ENCODE measurements at regions not wholly inside any gene's neighbourhood (a gene's known extent, or its start where the extent isn't known, plus 50 kb on each side); places are given as distances from the start of the nearest gene placed in this dataset.
"Not testable (repeated sequence)": the region's sequence is repeated elsewhere in the genome, so short reads cannot be mapped to it uniquely, and the experiment has no call there.

DNA sequence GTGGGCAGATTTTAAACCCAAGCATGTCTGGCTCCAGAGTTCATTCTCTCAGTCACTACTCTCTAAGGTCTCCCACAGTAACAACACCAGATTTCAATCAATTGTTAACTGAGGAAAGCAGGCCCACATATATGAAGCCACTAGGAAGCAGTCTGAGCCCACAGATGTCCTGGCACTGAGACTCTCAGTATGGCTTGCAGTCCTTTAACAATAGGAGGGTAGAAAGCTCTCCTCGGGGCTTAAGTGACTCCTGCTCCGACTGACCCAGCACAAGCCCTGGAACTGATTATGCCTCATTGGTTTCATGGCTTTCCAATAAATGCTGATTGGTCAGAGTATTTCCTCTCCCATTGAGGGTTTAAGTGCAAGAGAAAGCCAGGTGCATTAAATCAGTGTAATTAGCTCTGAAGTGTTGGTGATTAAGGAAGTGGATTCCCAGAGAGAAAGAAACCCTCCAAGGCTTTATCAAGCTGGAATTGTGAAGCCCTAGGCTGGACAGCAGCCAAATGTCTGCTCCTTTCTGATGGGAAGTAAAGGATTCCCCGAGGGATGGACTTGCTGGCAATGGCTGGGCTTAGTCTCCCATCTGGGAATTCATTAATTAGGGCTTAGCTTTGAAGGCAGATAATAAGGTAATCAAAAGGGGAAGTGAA, 76.6 kb upstream of the PROKR2 start:
- no peak for DNase-seq (ENCODE audit: low spot score)
- no peak for FAIRE-seq

DNA sequence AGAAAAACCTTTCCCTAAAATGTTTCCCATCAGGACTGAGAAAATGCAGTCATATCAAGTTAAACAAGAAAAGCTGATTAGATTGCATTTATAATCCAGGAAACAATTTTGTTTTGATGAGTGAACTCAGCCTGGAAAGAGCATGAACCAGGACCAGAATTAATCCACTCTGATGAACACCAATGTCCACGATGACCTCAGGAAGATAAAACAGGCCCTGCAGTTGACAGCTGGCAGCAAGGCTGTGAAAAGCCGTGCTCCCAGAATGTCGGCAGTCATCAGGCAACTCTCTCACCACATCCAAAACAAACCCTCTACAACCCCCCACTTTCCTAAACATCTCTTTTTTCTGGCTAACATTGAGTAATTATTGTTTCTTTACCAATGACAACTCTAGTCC, 74.0 kb upstream of the PROKR2 start:
- no peak for FAIRE-seq
- DNase-seq (ENCODE audit: low spot score): no peak

DNA sequence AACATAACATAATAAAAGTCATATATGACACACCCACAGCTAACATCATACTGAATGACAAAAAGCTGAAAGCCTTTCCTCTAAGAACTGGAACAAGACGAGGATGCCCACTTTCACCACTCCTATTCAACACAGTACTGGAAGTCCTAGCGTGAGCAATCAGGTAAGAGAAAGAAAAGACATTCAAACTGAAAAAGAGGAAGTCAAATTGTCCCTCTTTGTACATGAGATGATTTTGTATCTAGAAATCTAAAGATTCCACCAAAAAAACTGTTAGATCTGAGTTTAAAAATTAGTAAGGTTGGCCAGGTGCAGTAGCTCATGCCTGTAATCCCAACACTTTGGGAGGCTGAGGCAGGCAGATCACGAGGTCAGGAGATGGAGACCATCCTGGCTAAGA, 70.1 kb upstream of the PROKR2 start:
- not testable (repeated sequence) for DNase-seq (ENCODE audit: low spot score); FAIRE-seq

DNA sequence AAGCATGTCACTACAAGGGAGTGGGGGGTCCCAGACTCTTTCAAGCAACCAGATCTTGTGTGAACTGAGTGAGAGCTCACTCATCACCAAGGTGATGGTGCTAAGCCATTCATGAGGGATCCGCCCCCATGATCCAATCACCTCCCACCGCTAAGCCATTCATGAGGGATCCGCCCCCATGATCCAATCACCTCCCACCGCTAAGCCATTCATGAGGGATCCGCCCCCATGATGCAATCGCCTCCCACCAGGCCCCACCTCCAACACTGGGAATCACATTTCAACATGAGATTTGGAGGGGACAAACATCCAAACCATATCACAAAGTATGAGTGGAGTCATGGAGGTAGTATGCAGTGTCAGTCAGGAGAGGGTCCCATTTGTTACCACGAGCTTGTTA, 64.8 kb upstream of the PROKR2 start:
- FAIRE-seq; DNase-seq (ENCODE audit: low spot score): not testable (repeated sequence)

DNA sequence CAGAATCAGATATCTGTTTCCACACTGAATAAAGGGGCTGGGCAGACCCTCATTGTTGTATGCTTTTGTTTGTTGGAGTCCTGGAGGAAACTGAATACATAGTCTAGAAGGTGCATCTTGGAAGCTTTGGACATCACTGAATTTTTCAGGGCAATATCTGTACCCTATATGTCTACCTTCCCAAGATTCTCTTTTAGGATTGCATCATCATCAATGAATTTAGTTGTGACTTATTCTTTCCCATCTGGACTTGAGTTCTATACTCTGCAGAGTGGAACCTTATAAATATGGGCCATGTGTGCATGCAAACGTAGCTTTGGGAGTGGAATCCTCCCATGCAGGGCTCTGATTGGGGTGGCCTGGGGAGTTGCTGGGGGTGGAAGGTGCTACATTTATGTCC, 60.7 kb upstream of the PROKR2 start:
- FAIRE-seq: no peak
- no peak for DNase-seq (ENCODE audit: low spot score)

DNA sequence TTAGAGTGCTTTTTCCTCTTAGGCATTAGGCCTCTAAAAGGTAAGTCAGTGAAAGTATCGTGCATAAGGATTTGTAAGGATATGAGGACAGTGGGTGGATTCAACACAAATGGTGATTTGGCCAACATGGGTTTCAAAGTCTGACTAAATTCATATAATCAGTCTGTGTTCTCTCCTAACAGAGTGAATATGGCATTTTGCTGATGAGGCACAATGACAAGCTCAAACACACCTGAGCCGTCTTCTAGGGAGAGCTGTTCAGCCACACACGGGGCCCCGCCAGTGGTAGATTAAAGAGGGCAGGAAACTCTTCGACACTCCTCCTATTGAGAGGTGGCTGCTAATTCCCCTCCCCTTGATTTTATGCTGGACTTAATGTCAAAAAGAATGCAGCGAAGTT, 59.5 kb upstream of the PROKR2 start:
- DNase-seq (ENCODE audit: low spot score) (no peak), FAIRE-seq (no peak)

DNA sequence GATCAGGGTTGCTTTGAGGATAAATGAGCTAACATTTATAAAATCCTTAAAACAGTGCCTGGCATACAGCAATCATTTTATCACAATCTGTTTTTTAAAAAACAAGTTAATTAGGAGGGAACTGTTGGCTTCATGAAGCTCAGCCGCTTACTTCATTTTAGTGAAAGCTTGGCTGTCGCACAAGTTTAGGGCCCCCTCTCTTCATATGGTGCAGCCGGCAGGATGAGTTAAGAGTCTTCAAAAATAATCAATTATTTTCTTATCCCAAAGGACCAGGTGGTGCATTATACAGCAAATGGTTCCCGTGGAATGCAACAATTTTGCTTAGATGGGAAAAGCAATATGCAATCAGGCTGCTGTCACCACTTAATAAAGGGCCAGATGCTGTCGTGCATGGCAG, 57.4 kb upstream of the PROKR2 start:
- FAIRE-seq (no peak), DNase-seq (ENCODE audit: low spot score) (no peak)

DNA sequence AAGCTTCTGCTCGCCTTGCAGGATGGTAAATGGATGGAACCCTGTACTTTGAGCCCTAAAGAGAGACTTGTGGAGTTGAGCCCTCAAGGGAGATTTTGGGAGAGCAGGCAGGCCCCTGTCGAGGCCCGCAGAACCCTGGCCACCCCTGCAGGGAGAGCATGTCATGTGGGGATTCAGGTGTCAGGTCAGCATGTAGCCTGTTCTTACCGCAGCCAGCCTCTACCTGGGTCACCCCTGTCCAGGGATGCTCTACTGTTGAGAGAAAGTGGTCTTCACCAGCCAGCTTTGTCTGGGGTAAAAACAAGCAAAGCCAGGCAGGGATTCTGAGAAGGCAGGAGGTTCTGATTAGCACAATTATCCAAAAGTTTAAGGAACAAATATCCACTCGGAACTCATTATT, 55.6 kb upstream of the PROKR2 start:
- DNase-seq (ENCODE audit: low spot score) (no peak), FAIRE-seq (no peak)

DNA sequence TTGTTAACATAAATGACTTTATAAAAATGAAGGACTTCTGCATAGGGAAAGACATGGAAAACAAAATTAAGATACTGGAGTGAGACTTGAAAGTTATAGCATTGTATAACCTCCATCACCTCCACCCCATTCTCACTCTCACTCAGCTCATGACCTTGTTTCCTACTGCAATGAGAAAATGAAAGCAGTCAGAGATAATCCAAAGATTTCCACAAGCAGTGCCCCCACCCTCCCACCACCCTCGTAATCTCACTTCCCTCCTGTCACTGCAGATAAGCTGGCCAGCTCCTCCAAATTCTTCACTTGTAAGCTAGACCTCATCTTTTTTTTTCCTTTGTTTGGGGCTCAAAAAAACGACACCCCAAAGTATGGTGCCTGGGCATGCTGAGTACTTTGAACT, 52.9 kb upstream of the PROKR2 start:
- FAIRE-seq: no peak
- no peak for DNase-seq (ENCODE audit: low spot score)
